H9 (cell line): ENCODE measurements at regions not wholly inside any gene's neighbourhood (a gene's known extent, or its start where the extent isn't known, plus 50 kb on each side); places are given as distances from the start of the nearest gene placed in this dataset.
"Not testable (repeated sequence)": the region's sequence is repeated elsewhere in the genome, so short reads cannot be mapped to it uniquely, and the experiment has no call there.

Experiments used
- DNase-seq: peaks from one replicate; pipeline ENCODE4 v3.0.0-alpha.2; 2017
- H2AFZ ChIP-seq: one replicate; pipeline ENCODE4 v1.6.1; 2013; ENCODE audit warnings: mild to moderate bottlenecking, low read length, control low read depth, moderate library complexity
- H2AK5ac ChIP-seq: 2 replicates; pipeline ENCODE4 v1.6.1; 2013; ENCODE audit warnings: low read length, control low read depth, mixed read lengths; ENCODE audit not compliant: insufficient read length
- H2BK120ac ChIP-seq: one replicate; pipeline ENCODE4 v1.6.1; 2013; ENCODE audit warnings: low read depth, mild to moderate bottlenecking, low read length, control low read depth, inconsistent platforms; ENCODE audit not compliant: poor library complexity, severe bottlenecking
- H2BK12ac ChIP-seq: 2 replicates; pipeline ENCODE4 v1.6.1; 2013; ENCODE audit warnings: low read length, control low read depth, mixed read lengths, low read depth; ENCODE audit not compliant: insufficient read length
- H2BK15ac ChIP-seq: 2 replicates; pipeline ENCODE4 v1.6.1; 2013; ENCODE audit warnings: low read depth, low read length, control low read depth
- H2BK20ac ChIP-seq: one replicate; pipeline ENCODE4 v1.6.1; 2013; ENCODE audit warnings: low read depth, mild to moderate bottlenecking, low read length, control low read depth, inconsistent platforms; ENCODE audit not compliant: poor library complexity, severe bottlenecking
- H2BK5ac ChIP-seq: 2 replicates; pipeline ENCODE4 v1.6.1; 2013; ENCODE audit warnings: low read length, control low read depth, mixed read lengths; ENCODE audit not compliant: insufficient read length
- H3K14ac ChIP-seq: 2 replicates; pipeline ENCODE4 v1.6.1; 2013; ENCODE audit warnings: low read length, control low read depth; ENCODE audit not compliant: insufficient read depth
- H3K18ac ChIP-seq: 2 replicates; pipeline ENCODE4 v1.6.1; 2013; ENCODE audit warnings: low read depth, mild to moderate bottlenecking, mixed read lengths, low read length, control low read depth; ENCODE audit not compliant: insufficient read length
- H3K23ac ChIP-seq: 2 replicates; pipeline ENCODE4 v1.6.1; 2013; ENCODE audit warnings: low read length, control low read depth, mixed read lengths, low read depth; ENCODE audit not compliant: insufficient read length
- H3K23me2 ChIP-seq: 2 replicates; pipeline ENCODE4 v1.6.1; 2013; ENCODE audit warnings: low read depth, mild to moderate bottlenecking, mixed read lengths, low read length, control low read depth; ENCODE audit not compliant: insufficient read length, poor library complexity, severe bottlenecking
- H3K27ac ChIP-seq: 2 replicates; pipeline ENCODE4 v1.5.1; 2013; ENCODE audit warnings: low read length, control low read depth, mixed read lengths, low read depth; ENCODE audit not compliant: insufficient read length
- H3K27me3 ChIP-seq: 2 replicates; pipeline ENCODE4 v1.6.1; 2013; ENCODE audit warnings: low read length, control low read depth, inconsistent platforms; ENCODE audit not compliant: insufficient read depth
- H3K4ac ChIP-seq: 2 replicates; pipeline ENCODE4 v1.6.1; 2013; ENCODE audit warnings: low read depth, mild to moderate bottlenecking, control low read depth, inconsistent platforms, low read length, moderate library complexity
- H3K4me1 ChIP-seq: 2 replicates; pipeline ENCODE4 v1.6.1; 2013; ENCODE audit warnings: low read length, control low read depth, inconsistent platforms; ENCODE audit not compliant: insufficient read depth
- H3K4me2 ChIP-seq: 2 replicates; pipeline ENCODE4 v1.6.1; 2013; ENCODE audit warnings: low read length, control low read depth, mixed read lengths; ENCODE audit not compliant: insufficient read length, insufficient read depth
- H3K56ac ChIP-seq: 2 replicates; pipeline ENCODE4 v1.6.1; 2013; ENCODE audit warnings: low read depth, mild to moderate bottlenecking, mixed read lengths, low read length, control low read depth; ENCODE audit not compliant: insufficient read length
- H3K79me1 ChIP-seq: 2 replicates; pipeline ENCODE4 v1.6.1; 2013; ENCODE audit warnings: low read depth, mild to moderate bottlenecking, moderate library complexity, low read length, control low read depth, inconsistent platforms; ENCODE audit not compliant: insufficient read depth, poor library complexity, severe bottlenecking
- H3K79me2 ChIP-seq: 2 replicates; pipeline ENCODE4 v1.6.1; 2013; ENCODE audit warnings: low read length, control low read depth, inconsistent platforms; ENCODE audit not compliant: insufficient read depth
- H3K9ac ChIP-seq: 2 replicates; pipeline ENCODE4 v1.6.1; 2013; ENCODE audit warnings: low read length, control low read depth, mixed read lengths; ENCODE audit not compliant: insufficient read length; ENCODE audit errors: extremely low read depth
- H3K9me3 ChIP-seq: one replicate; pipeline ENCODE4 v1.6.1; 2013; ENCODE audit warnings: low read depth, low read length, inconsistent platforms; ENCODE audit not compliant: control insufficient read depth
- H3T11ph ChIP-seq: one replicate; pipeline ENCODE4 v1.6.1; 2013; ENCODE audit warnings: mild to moderate bottlenecking, low read length, control low read depth, inconsistent platforms
- H4K20me1 ChIP-seq: one replicate; pipeline ENCODE4 v1.6.1; 2013; ENCODE audit not compliant: control insufficient read depth, insufficient read length, insufficient read depth
- H4K5ac ChIP-seq: 2 replicates; pipeline ENCODE4 v1.6.1; 2013; ENCODE audit warnings: low read depth, mild to moderate bottlenecking, mixed read lengths, low read length, control low read depth; ENCODE audit not compliant: insufficient read length
- H4K8ac ChIP-seq: replicated peaks from 2 replicates; pipeline ENCODE4 v1.6.1; 2013; ENCODE audit warnings: low read length, control low read depth, mixed read lengths, low read depth; ENCODE audit not compliant: insufficient read length
- H4K91ac ChIP-seq: 2 replicates; pipeline ENCODE4 v1.6.1; 2013; ENCODE audit warnings: low read depth, mild to moderate bottlenecking, moderate library complexity, mixed read lengths, low read length, control low read depth; ENCODE audit not compliant: insufficient read length
- H3K27ac Mint-ChIP-seq, 3 experiments: 2 replicates in 2 of 3; 3 replicates in 1 of 3; pipeline ENCODE4 v1.8.0; 2020 to 2021; ENCODE audit warnings: mixed read lengths in 3 of 3, mild to moderate bottlenecking in 1 of 3, moderate library complexity in 1 of 3
- H3K27me3 Mint-ChIP-seq: 2 replicates; pipeline ENCODE4 v1.8.0; 2021; ENCODE audit warnings: low read depth, mild to moderate bottlenecking, moderate library complexity, mixed read lengths
- H3K36me3 Mint-ChIP-seq, 3 experiments: 2 replicates in 2 of 3; 3 replicates in 1 of 3; pipeline ENCODE4 v1.8.0; 2020 to 2021; ENCODE audit warnings: low read depth in 3 of 3, mixed read lengths in 3 of 3; ENCODE audit not compliant: insufficient read depth in 1 of 3
- H3K4me1 Mint-ChIP-seq, 2 experiments: 2 replicates each; pipeline ENCODE4 v1.8.0; 2020; ENCODE audit warnings: mixed read lengths in 2 of 2
- H3K4me3 Mint-ChIP-seq, 2 experiments: 2 replicates in 1 of 2; 3 replicates in 1 of 2; pipeline ENCODE4 v1.8.0; 2020 to 2021; ENCODE audit warnings: mild to moderate bottlenecking in 2 of 2, mixed read lengths in 2 of 2, moderate library complexity in 1 of 2
- H3K9me3 Mint-ChIP-seq, 2 experiments: 2 replicates in 1 of 2; 3 replicates in 1 of 2; pipeline ENCODE4 v1.8.0; 2020; ENCODE audit warnings: mild to moderate bottlenecking in 2 of 2, mixed read lengths in 2 of 2, moderate library complexity in 1 of 2
- WGBS: extraction: QIAGEN DNeasy Blood & Tissue Kit; methylation state at CpG from one replicate; pipeline ENCODE4 v1.1.7; 2013; ENCODE audit warnings: missing lambda C conversion rate, low lambda C conversion rate, mixed read lengths; ENCODE audit not compliant: insufficient read length; ENCODE audit errors: extremely low coverage; 5-methylcytosine and 5-hydroxymethylcytosine counted together

DNA sequence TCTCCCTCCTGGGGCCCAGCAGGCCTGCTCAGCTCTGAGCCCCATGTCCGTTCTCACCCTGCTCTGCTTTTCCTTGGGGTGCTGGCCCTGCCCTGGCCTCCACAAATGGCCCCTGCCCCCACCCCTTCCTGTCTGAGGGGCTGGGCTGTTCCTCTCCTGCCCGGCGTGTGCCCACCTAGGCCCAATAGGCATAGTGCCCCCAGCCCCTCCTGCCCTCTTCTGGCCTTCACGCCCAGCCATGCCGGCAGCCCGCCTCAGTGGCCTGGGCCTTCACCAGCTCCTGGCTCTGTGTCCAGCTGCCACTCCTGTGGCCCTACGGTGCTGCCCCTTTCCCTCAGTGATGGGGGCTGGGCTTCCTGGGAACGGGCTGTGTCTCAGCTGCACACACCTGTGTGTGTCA lies 125.9 kb downstream of the TMEM121 start:
- no CpG with 5 or more reads among the region's 8 CpGs for WGBS
- H3K56ac ChIP-seq, result not testable (repeated sequence)

DNA sequence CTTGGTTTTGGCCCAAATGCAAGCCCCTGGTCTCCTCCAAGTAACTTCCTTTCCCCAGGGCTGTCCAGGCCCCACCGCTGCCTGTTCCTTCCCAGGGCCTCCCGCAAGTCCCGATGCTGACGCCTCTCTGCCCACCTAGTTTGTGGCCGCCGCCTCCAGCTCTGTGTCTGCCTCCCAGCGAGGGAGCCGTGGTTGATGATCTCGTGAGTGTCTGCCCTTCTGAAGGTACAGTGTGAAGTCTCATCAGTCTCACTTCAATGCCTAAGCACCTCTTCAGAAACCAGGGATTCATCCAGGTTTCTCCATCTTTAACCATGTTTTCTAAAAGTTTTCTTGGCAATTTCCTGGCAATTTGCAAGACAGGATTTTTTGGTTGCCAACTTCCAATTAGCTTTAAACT lies 127.5 kb downstream of the TMEM121 start:
- not testable (repeated sequence) for H4K5ac ChIP-seq, H3K4me1 ChIP-seq, H2BK15ac ChIP-seq, H3K4me1 Mint-ChIP-seq, H3K79me2 ChIP-seq, H3T11ph ChIP-seq, H3K56ac ChIP-seq, H3K23me2 ChIP-seq, H2AK5ac ChIP-seq, H3K27me3 Mint-ChIP-seq, H3K23ac ChIP-seq, H3K14ac ChIP-seq, H2BK12ac ChIP-seq, H3K27me3 ChIP-seq, H3K18ac ChIP-seq, H4K91ac ChIP-seq, H4K20me1 ChIP-seq, H2BK120ac ChIP-seq, H3K9ac ChIP-seq, H3K4ac ChIP-seq, H2BK20ac ChIP-seq, H3K27ac ChIP-seq, H3K4me2 ChIP-seq, H2AFZ ChIP-seq, H3K27ac Mint-ChIP-seq, H2BK5ac ChIP-seq, H3K4me3 Mint-ChIP-seq, DNase-seq, H4K8ac ChIP-seq, H3K79me1 ChIP-seq
- no CpG with 5 or more reads among the region's 9 CpGs for WGBS
- H3K36me3 Mint-ChIP-seq, result peaks cover 13 to 23% (median 15%) of the 10 kb centered on the region in 3 experiments
- H3K9me3 Mint-ChIP-seq, result peaks cover 71 to 74% of the 10 kb centered on the region in 2 experiments
- peaks cover 31% of the 10 kb centered on the region for H3K9me3 ChIP-seq

More for the DNA sequence above, 125.9 kb downstream of the TMEM121 start:
- H3K27me3 Mint-ChIP-seq, H2BK20ac ChIP-seq, H3K4me2 ChIP-seq, H2AFZ ChIP-seq, H3K4me3 Mint-ChIP-seq, H4K5ac ChIP-seq, H3K9ac ChIP-seq, H2BK12ac ChIP-seq, H3K27me3 ChIP-seq, H3K4me1 ChIP-seq, H3K79me2 ChIP-seq, H4K8ac ChIP-seq, H3K27ac ChIP-seq, H3K18ac ChIP-seq, H3K23ac ChIP-seq, H3K79me1 ChIP-seq, H3K14ac ChIP-seq, H3K27ac Mint-ChIP-seq, H4K20me1 ChIP-seq, H3K4me1 Mint-ChIP-seq, H3T11ph ChIP-seq, H2BK120ac ChIP-seq, H2AK5ac ChIP-seq, DNase-seq, H4K91ac ChIP-seq, H3K23me2 ChIP-seq, H2BK15ac ChIP-seq, H2BK5ac ChIP-seq, H3K4ac ChIP-seq: not testable (repeated sequence)
- H3K9me3 ChIP-seq, result peaks cover 34% of the 10 kb centered on the region
- peaks cover 73 to 74% of the 10 kb centered on the region in 2 experiments for H3K9me3 Mint-ChIP-seq
- peaks cover 16 to 25% (median 22%) of the 10 kb centered on the region in 3 experiments for H3K36me3 Mint-ChIP-seq
